ENCODE measurements at regions not wholly inside any gene's neighbourhood (a gene's known extent, or its start where the extent isn't known, plus 50 kb on each side); places are given as distances from the start of the nearest gene placed in this dataset.

DNA sequence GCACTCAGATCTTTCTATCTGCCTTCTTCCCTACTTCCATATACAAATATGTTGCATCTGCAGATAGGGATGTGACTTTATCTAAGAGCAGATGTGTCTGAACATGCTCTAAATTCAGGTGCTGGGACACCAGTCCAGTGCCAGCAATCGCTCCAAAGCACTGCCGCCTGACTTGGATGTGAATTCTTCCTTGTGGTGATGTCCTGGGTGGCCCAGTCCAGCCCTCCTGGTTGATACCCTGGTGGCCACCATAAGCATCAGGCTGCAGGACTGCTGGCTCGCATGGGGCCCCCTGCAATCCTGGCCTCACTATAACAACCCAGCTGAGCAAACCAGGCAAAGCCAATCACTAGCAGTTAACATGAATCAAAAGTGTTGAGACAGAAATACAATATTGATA, 149.2 kb upstream of the PDE1C start (continued):
- TF ChIP-seq, protein P1, sequence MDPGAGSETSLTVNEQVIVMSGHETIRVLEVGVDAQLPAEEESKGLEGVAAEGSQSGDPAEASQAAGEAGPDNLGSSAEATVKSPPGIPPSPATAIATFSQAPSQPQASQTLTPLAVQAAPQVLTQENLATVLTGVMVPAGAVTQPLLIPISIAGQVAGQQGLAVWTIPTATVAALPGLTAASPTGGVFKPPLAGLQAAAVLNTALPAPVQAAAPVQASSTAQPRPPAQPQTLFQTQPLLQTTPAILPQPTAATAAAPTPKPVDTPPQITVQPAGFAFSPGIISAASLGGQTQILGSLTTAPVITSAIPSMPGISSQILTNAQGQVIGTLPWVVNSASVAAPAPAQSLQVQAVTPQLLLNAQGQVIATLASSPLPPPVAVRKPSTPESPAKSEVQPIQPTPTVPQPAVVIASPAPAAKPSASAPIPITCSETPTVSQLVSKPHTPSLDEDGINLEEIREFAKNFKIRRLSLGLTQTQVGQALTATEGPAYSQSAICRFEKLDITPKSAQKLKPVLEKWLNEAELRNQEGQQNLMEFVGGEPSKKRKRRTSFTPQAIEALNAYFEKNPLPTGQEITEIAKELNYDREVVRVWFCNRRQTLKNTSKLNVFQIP (CRISPR knock-in tag; IDR thresholded peaks at IDR 0.05; ENCODE audit: borderline replicate concordance, low read depth): no peak
- TF ChIP-seq RARB (CRISPR knock-in tag; IDR thresholded peaks at IDR 0.05): no peak

DNA sequence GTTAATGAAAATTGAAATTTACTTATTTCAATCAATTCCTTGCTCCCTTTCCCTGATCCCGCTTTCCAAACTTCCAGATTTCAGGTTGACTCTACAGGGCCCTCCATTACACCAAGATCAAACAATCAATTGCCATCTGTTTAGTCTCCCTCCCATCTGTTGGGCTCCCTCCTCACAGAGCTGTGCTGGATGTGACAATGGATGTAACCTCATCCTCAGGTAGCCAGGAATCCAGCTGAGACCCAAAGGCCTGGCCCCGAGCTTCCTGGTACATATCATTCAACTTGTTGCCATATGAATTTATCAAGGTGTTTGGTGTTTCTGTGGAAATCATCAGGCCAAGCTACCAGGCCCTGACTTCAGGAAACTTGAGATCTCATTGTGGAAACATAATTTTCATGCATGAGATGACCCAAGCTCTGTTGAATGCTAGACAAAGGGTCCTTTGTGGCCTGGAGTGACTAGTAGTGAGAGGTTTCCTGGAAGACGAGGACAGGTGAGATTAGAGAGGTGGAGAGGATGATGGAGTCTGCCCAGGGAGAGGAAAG, 148.6 kb upstream of the PDE1C start:
- ATAC-seq: no peak
- TF ChIP-seq ZFP30 (CRISPR knock-in tag; IDR thresholded peaks at IDR 0.05) (no peak), CSDC2 (CRISPR knock-in tag; IDR thresholded peaks at IDR 0.05) (no peak), TCF4 (CRISPR knock-in tag; IDR thresholded peaks at IDR 0.05; ENCODE audit: borderline replicate concordance) (no peak), OSR1 (CRISPR knock-in tag; IDR thresholded peaks at IDR 0.05) (no peak), SNAI2 (CRISPR knock-in tag; IDR thresholded peaks at IDR 0.05) (no peak), ESRRG (CRISPR knock-in tag; IDR thresholded peaks at IDR 0.05) (no peak), ZC3H10 (CRISPR knock-in tag; IDR thresholded peaks at IDR 0.05) (no peak), ZNF565 (CRISPR knock-in tag; conservative IDR thresholded peaks at IDR 0.05; ENCODE audit: low read depth) (no peak), BACH2 (CRISPR knock-in tag; IDR thresholded peaks at IDR 0.05; ENCODE audit: borderline replicate concordance) (no peak), TOX (CRISPR knock-in tag; IDR thresholded peaks at IDR 0.05; ENCODE audit: borderline replicate concordance) (no peak), ARNTL (CRISPR knock-in tag; IDR thresholded peaks at IDR 0.05; ENCODE audit: borderline replicate concordance, low read depth) (no peak), ZFP3 (CRISPR knock-in tag; IDR thresholded peaks at IDR 0.05) (no peak), ZNF70 (CRISPR knock-in tag; IDR thresholded peaks at IDR 0.05) (no peak), PPARA (CRISPR knock-in tag; IDR thresholded peaks at IDR 0.05; ENCODE audit: borderline replicate concordance) (no peak)
- TF ChIP-seq, protein P2, sequence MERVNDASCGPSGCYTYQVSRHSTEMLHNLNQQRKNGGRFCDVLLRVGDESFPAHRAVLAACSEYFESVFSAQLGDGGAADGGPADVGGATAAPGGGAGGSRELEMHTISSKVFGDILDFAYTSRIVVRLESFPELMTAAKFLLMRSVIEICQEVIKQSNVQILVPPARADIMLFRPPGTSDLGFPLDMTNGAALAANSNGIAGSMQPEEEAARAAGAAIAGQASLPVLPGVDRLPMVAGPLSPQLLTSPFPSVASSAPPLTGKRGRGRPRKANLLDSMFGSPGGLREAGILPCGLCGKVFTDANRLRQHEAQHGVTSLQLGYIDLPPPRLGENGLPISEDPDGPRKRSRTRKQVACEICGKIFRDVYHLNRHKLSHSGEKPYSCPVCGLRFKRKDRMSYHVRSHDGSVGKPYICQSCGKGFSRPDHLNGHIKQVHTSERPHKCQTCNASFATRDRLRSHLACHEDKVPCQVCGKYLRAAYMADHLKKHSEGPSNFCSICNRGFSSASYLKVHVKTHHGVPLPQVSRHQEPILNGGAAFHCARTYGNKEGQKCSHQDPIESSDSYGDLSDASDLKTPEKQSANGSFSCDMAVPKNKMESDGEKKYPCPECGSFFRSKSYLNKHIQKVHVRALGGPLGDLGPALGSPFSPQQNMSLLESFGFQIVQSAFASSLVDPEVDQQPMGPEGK (CRISPR knock-in tag; IDR thresholded peaks at IDR 0.05; ENCODE audit: borderline replicate concordance): no peak
- TF ChIP-seq, protein P1 (CRISPR knock-in tag; IDR thresholded peaks at IDR 0.05; ENCODE audit: borderline replicate concordance, low read depth): no peak
- TF ChIP-seq, protein P3, sequence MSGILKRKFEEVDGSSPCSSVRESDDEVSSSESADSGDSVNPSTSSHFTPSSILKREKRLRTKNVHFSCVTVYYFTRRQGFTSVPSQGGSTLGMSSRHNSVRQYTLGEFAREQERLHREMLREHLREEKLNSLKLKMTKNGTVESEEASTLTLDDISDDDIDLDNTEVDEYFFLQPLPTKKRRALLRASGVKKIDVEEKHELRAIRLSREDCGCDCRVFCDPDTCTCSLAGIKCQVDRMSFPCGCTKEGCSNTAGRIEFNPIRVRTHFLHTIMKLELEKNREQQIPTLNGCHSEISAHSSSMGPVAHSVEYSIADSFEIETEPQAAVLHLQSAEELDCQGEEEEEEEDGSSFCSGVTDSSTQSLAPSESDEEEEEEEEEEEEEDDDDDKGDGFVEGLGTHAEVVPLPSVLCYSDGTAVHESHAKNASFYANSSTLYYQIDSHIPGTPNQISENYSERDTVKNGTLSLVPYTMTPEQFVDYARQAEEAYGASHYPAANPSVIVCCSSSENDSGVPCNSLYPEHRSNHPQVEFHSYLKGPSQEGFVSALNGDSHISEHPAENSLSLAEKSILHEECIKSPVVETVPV (CRISPR knock-in tag; IDR thresholded peaks at IDR 0.05): no peak
- TF ChIP-seq, protein P4, sequence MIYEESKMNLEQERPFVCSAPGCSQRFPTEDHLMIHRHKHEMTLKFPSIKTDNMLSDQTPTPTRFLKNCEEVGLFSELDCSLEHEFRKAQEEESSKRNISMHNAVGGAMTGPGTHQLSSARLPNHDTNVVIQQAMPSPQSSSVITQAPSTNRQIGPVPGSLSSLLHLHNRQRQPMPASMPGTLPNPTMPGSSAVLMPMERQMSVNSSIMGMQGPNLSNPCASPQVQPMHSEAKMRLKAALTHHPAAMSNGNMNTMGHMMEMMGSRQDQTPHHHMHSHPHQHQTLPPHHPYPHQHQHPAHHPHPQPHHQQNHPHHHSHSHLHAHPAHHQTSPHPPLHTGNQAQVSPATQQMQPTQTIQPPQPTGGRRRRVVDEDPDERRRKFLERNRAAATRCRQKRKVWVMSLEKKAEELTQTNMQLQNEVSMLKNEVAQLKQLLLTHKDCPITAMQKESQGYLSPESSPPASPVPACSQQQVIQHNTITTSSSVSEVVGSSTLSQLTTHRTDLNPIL (CRISPR knock-in tag; IDR thresholded peaks at IDR 0.05; ENCODE audit: low read depth): no peak
- TF ChIP-seq, protein P5, sequence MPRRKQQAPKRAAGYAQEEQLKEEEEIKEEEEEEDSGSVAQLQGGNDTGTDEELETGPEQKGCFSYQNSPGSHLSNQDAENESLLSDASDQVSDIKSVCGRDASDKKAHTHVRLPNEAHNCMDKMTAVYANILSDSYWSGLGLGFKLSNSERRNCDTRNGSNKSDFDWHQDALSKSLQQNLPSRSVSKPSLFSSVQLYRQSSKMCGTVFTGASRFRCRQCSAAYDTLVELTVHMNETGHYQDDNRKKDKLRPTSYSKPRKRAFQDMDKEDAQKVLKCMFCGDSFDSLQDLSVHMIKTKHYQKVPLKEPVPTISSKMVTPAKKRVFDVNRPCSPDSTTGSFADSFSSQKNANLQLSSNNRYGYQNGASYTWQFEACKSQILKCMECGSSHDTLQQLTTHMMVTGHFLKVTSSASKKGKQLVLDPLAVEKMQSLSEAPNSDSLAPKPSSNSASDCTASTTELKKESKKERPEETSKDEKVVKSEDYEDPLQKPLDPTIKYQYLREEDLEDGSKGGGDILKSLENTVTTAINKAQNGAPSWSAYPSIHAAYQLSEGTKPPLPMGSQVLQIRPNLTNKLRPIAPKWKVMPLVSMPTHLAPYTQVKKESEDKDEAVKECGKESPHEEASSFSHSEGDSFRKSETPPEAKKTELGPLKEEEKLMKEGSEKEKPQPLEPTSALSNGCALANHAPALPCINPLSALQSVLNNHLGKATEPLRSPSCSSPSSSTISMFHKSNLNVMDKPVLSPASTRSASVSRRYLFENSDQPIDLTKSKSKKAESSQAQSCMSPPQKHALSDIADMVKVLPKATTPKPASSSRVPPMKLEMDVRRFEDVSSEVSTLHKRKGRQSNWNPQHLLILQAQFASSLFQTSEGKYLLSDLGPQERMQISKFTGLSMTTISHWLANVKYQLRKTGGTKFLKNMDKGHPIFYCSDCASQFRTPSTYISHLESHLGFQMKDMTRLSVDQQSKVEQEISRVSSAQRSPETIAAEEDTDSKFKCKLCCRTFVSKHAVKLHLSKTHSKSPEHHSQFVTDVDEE (CRISPR knock-in tag; IDR thresholded peaks at IDR 0.05): no peak

DNA sequence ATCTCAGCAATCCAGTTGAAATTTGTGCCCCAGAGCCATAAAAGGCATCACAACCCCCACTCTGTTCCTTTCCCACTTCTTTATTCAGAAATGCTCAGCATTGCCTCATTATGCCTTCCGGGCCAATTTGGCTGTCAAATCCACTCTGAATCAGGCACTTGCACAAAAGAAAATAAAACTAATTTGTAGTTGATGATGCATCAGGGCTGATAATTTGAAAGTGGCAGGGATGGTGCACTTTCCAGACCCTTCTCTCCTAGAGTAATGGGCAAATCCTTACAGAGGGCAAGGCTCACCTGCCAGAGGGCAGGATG, 147.9 kb upstream of the PDE1C start:
- no peak for TF ChIP-seq TCF4 (CRISPR knock-in tag; IDR thresholded peaks at IDR 0.05; ENCODE audit: borderline replicate concordance)
- no peak for TF ChIP-seq ISL1 (CRISPR knock-in tag; IDR thresholded peaks at IDR 0.05)
- ATAC-seq: no peak
